Spleen (tissue), 11 donors: ENCODE measurements at regions not wholly inside any gene's neighbourhood (a gene's known extent, or its start where the extent isn't known, plus 50 kb on each side); places are given as distances from the start of the nearest gene placed in this dataset.
A peak's percentile ranks its signal among the peaks of the same experiment; 100 is the strongest.

ENCODE experiments used
- DNase-seq: peaks from one replicate; pipeline ENCODE4 v3.0.0-alpha.2; 2020
- H3K27ac ChIP-seq, 8 donors: fragments of 200-600 bp; sonication (generic) in 7 of 8; 1 replicate in 4 of 8; 2 replicates in 4 of 8; pipeline versions ENCODE4 v1.5.0 to v1.8.0; 2016 to 2021; ENCODE audit warnings: inconsistent platforms in 4 of 8, mild to moderate bottlenecking in 4 of 8, moderate library complexity in 1 of 8
- H3K27me3 ChIP-seq, 7 donors: fragments of 200-600 bp; sonication (generic) in 6 of 7; replicated peaks in 1 of 7; 1 replicate in 4 of 7; 2 replicates in 3 of 7; pipeline versions ENCODE4 v1.5.0 to v1.8.0; 2016 to 2021; ENCODE audit warnings: inconsistent platforms in 3 of 7, mild to moderate bottlenecking in 1 of 7
- H3K36me3 ChIP-seq, 6 donors: fragments of 200-600 bp; sonication (generic) in 5 of 6; 1 replicate in 4 of 6; 2 replicates in 2 of 6; pipeline versions ENCODE4 v1.5.0 to v1.8.0; 2016 to 2021; ENCODE audit warnings: inconsistent platforms in 2 of 6
- H3K4me1 ChIP-seq, 6 donors: fragments of 200-600 bp; sonication (generic) in 5 of 6; 1 replicate in 3 of 6; 2 replicates in 3 of 6; pipeline versions ENCODE4 v1.5.0 to v1.8.0; 2016 to 2021; ENCODE audit warnings: inconsistent platforms in 3 of 6
- H3K4me3 ChIP-seq, 8 donors: fragments of 200-600 bp; sonication (generic) in 7 of 8; 1 replicate in 4 of 8; 2 replicates in 4 of 8; pipeline versions ENCODE4 v1.5.0 to v1.8.0; 2016 to 2021; ENCODE audit warnings: inconsistent platforms in 4 of 8, mild to moderate bottlenecking in 4 of 8, moderate library complexity in 2 of 8
- H3K9me3 ChIP-seq, 8 donors: fragments of 200-600 bp; sonication (generic) in 7 of 8; 1 replicate in 4 of 8; 2 replicates in 4 of 8; pipeline versions ENCODE4 v1.5.0 to v1.8.0; 2016 to 2021; ENCODE audit warnings: inconsistent platforms in 4 of 8
- POLR2A ChIP-seq, 3 donors: fragments of 450-650 bp; IDR thresholded peaks; one replicate each; pipeline ENCODE4 v1.5.1; 2017; ENCODE audit warnings: antibody characterized with exemption in 3 of 3, mild to moderate bottlenecking in 1 of 3
- POLR2AphosphoS5 ChIP-seq, 3 donors: sonication (generic); formaldehyde crosslinking; IDR thresholded peaks; one replicate each; pipeline ENCODE4 v1.5.1; 2017; ENCODE audit warnings: antibody characterized with exemption in 3 of 3
- WGBS, 5 donors: extraction: QIAGEN DNeasy Blood & Tissue Kit in 3 of 5; methylation state at CpG; one replicate each; pipeline versions ENCODE4 v1.1.5 to v1.1.7; 2013 to 2018; 5-methylcytosine and 5-hydroxymethylcytosine counted together
- intact Hi-C: fragments of 100-400 bp; cut with DNase I; formaldehyde crosslinking; loops from one replicate; pipeline ENCODE4 v1.15.0; 2023; ENCODE audit warnings: low total_unique reads
- TF ChIP-seq, protein P1 (sequence below), 11 experiments: fragments of 200-600 bp in 7 of 11; fragments of 450-650 bp in 4 of 11; sonication (generic) in 4 of 11; IDR thresholded peaks in 8 of 11; conservative IDR thresholded peaks in 3 of 11; 1 replicate in 7 of 11; 2 replicates in 4 of 11; pipeline versions ENCODE4 v1.4.0 to v1.8.0; 2016 to 2021; ENCODE audit warnings: antibody characterized with exemption in 11 of 11, inconsistent platforms in 4 of 11, mild to moderate bottlenecking in 1 of 11
- donor health status: healthy with polysubstance abuse.
- donor health status: DM: no; HTN: no; CAD: no; lungs with moderate emphysema.
- donor health status: DM: no; HTN: no; CAD: no.
- donor health status: Bipolar disorder and iron deficiency.
- donor health status: healthy.
- donor health status: DM: no; HTN: no; CAD: no.
- donor health status: DM: yes; HTN: yes; CAD: no.

DNA sequence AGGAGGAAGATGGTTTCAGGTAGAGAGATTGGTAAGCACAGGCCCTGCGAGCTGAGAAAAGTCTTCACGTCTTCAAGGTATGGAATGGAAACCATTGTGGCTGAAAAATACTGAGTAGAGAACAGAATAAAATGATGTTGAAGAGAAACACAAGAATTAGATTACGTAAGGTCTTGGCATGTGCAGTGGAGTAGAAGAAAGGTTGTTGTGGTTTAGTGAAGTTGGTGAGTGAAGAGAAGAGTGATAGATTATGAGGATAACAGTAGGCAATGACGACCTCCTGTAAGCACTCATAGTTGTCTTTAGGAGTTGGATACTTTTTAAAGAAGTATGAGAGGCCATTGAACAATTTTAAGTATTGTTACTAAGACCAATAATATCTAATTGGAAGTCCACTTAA is 642.6 kb downstream of the PCDH7 start:
- Histone ChIP-seq H3K9me3 (no peaks in the 10 kb centered on the region), H3K27ac (no peak overlapping the region), H3K4me3 (no peak overlapping the region), H3K36me3 (no peaks in the 10 kb centered on the region), H3K4me1 (no peaks in the 10 kb centered on the region), H3K27me3 (no peaks in the 10 kb centered on the region)
- WGBS, 5 donors: 86 to 94% (median 90%) methylated on average over 4 of the region's 4 CpGs
- no peak for DNase-seq
- TF ChIP-seq POLR2A (IDR thresholded peaks at IDR 0.05) (no peak), POLR2AphosphoS5 (IDR thresholded peaks at IDR 0.05) (no peak)
- TF ChIP-seq, protein P1, sequence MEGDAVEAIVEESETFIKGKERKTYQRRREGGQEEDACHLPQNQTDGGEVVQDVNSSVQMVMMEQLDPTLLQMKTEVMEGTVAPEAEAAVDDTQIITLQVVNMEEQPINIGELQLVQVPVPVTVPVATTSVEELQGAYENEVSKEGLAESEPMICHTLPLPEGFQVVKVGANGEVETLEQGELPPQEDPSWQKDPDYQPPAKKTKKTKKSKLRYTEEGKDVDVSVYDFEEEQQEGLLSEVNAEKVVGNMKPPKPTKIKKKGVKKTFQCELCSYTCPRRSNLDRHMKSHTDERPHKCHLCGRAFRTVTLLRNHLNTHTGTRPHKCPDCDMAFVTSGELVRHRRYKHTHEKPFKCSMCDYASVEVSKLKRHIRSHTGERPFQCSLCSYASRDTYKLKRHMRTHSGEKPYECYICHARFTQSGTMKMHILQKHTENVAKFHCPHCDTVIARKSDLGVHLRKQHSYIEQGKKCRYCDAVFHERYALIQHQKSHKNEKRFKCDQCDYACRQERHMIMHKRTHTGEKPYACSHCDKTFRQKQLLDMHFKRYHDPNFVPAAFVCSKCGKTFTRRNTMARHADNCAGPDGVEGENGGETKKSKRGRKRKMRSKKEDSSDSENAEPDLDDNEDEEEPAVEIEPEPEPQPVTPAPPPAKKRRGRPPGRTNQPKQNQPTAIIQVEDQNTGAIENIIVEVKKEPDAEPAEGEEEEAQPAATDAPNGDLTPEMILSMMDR (IDR thresholded peaks at IDR 0.05 in 8 of 11, conservative IDR thresholded peaks at IDR 0.05 in 3 of 11): no peak
- intact Hi-C loops: no loop called here

DNA sequence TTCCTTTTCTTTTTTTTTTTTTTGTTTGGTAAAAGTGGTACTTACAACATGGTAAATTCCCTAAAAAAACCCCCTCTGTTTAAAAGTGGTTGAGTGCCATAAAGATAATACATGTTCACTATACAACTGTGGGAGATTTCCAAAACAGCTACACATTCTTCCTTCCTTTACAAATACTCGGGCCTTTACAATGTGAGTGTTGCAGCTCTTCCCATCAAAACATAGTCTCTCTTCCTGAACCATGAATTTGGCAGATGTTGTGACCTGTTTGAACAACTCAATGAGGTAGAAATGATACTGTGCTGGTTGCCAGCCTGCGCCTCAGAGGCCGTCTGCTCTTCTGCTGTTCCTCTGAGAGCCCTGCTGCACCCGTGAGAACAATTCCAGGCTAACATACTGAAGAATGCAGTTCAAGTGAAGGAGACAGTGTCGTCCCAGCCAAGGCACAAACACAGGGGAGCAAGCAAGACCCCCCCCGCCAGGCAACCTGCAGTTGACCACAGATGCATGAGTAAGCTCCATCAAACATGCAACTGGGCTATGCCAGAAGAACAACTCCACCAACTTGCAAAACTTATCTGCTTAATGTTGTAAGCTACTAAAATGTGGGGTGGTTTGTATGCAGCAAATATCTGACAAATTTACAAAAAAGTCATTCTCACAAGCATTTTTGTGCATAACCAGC is 645.0 kb downstream of the PCDH7 start:
- TF ChIP-seq POLR2A (IDR thresholded peaks at IDR 0.05): no peak
- TF ChIP-seq, protein P1 (IDR thresholded peaks at IDR 0.05 in 8 of 11, conservative IDR thresholded peaks at IDR 0.05 in 3 of 11): no peak
- no peak for TF ChIP-seq POLR2AphosphoS5 (IDR thresholded peaks at IDR 0.05)
- DNase-seq: no peak
- no peak overlapping the region for H3K4me3 ChIP-seq
- intact Hi-C loops: no loop called here
- 70 to 83% (median 74%) methylated on average over 6 of the region's 6 CpGs for WGBS, 5 donors
- H3K4me1 ChIP-seq: no peaks in the 10 kb centered on the region
- no peaks in the 10 kb centered on the region for H3K36me3 ChIP-seq
- H3K9me3 ChIP-seq: no peaks in the 10 kb centered on the region
- H3K27me3 ChIP-seq: no peaks in the 10 kb centered on the region
- H3K27ac ChIP-seq: no peak overlapping the region

DNA sequence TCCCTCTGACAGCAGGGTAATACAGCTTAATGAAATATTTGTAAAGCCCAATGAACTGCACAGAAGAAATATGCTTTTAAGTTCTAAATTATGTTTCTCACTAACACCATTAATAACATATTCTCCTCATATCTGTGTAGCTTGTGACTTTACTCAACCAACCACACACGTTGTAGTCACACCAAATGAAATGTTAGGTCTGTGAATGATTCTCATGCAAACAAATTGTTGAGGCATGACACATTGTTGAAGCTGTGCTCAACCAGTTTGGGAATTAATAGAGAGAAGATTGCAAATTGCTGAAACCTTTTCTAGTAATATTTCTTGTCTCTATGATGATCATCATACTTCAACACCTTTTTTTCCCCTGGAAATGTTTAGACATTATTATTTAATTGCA is 645.9 kb downstream of the PCDH7 start:
- intact Hi-C loops: no loop called here
- no peak for DNase-seq
- Histone ChIP-seq H3K27me3 (no peaks in the 10 kb centered on the region), H3K9me3 (no peaks in the 10 kb centered on the region), H3K27ac (no peak overlapping the region), H3K4me1 (no peaks in the 10 kb centered on the region), H3K4me3 (no peak overlapping the region), H3K36me3 (no peaks in the 10 kb centered on the region)
- no peak for TF ChIP-seq POLR2AphosphoS5 (IDR thresholded peaks at IDR 0.05)
- no peak for TF ChIP-seq POLR2A (IDR thresholded peaks at IDR 0.05)
- TF ChIP-seq, protein P1 (IDR thresholded peaks at IDR 0.05 in 8 of 11, conservative IDR thresholded peaks at IDR 0.05 in 3 of 11): no peak
- 59 to 81% (median 72%) methylated on average over 1 of the region's 1 CpG for WGBS, 5 donors

DNA sequence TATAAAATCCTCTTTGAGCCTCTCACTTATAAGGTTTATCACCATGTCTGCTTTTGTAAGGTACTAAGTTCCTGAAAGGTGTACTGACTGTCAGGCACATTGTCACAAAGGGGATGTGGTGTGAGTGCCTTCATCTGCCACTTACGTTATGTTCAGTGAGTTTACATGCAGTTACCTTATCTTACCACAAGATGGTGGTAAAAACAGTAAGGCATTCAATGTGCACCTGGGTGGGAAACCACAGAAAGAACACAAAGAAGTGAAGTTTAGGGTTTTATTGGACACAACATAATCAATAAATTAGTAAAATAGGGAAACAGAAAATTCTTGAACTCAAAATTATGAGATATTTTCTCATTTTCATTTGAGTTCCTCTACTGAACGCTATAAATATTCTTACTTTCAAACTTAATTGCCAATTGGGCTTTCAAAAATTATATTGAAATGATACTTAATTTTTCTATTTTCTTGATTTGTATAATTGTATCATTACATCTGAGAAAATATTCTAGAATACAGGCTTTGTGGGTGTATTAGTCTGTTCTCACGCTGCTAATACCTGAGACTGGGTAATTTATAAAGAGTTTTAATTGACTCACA is 650.8 kb downstream of the PCDH7 start:
- WGBS, 5 donors: 60 to 65% (median 62%) methylated on average over 3 of the region's 3 CpGs
- no peaks in the 10 kb centered on the region for H3K9me3 ChIP-seq
- H3K27me3 ChIP-seq: no peaks in the 10 kb centered on the region
- no peaks in the 10 kb centered on the region for H3K4me1 ChIP-seq
- no peak for DNase-seq
- no peak overlapping the region for H3K4me3 ChIP-seq
- intact Hi-C loops: no loop called here
- no peak for TF ChIP-seq POLR2A (IDR thresholded peaks at IDR 0.05)
- TF ChIP-seq, protein P1 (IDR thresholded peaks at IDR 0.05 in 8 of 11, conservative IDR thresholded peaks at IDR 0.05 in 3 of 11): peak in 9 of 11 experiments; percentile 24 to 71 (median 59)
- no peaks in the 10 kb centered on the region for H3K36me3 ChIP-seq
- no peak overlapping the region for H3K27ac ChIP-seq
